ENCODE measurements at regions not wholly inside any gene's neighbourhood (a gene's known extent, or its start where the extent isn't known, plus 50 kb on each side); places are given as distances from the start of the nearest gene placed in this dataset.
"Not testable (repeated sequence)": the region's sequence is repeated elsewhere in the genome, so short reads cannot be mapped to it uniquely, and the experiment has no call there.

DNA sequence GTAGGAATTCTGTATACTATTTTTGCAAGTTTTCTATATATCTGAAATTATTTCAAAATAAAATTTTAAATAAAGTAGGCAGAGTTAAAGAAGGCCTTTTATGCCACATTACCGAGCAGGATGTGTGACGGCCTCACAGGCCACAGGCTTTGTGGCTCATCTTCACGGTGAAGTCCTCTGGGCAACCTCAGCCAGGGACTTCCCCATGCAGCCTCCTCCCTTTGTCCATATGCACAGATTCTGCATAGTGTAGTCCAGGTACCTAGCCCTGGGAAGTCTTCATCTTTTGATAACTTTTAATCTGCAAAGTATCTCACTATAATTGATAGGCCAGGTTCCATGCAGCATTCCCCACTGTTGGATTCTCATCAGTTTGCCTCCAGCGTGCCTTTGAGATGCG, 62.8 kb downstream of the ARHGAP11B start:
- H3K4me3 Mint-ChIP-seq; ATAC-seq (ENCODE audit: low read depth in 2 of 2); H3K27me3 Mint-ChIP-seq; H3K4me1 Mint-ChIP-seq; H3K36me3 Mint-ChIP-seq; H3K9me3 ChIP-seq (ENCODE audit: control insufficient read depth in 2 of 2, low read length in 2 of 2); H3K27ac Mint-ChIP-seq; H3K4me3 ChIP-seq (ENCODE audit: low read depth, low read length); H3K27ac ChIP-seq (ENCODE audit: insufficient read depth, low read length, poor library complexity, severe bottlenecking); H3K9me3 Mint-ChIP-seq; H3K36me3 ChIP-seq (ENCODE audit: control insufficient read depth, insufficient read depth, low read length); DNase-seq; H3K27me3 ChIP-seq (ENCODE audit: control insufficient read depth, insufficient read depth, low read length); H3K4me1 ChIP-seq (ENCODE audit: control insufficient read depth, insufficient read depth, low read length, poor library complexity, severe bottlenecking): not testable (repeated sequence)

DNA sequence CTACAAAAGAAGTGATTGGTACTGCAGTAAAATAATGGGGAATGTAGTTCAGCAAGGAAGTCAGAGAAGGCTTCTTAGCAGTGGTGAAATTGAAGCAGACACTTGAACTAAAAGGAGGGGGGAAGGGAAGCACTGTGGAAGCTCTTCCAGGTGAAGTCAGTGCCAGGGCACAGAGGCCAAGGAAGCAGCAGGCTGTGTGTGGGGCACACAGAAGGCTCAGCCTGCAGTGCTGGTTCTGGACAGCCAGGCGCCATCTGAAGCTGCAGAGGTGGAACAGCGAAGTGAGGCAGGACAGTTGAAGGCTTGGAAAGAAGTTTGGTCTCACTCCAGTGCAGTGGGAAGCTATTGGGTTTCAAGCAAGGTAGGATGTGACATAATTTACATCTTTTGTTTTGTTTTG, 64.2 kb downstream of the ARHGAP11B start:
- H3K4me1 Mint-ChIP-seq; H3K27me3 Mint-ChIP-seq; H3K9me3 Mint-ChIP-seq; H3K27me3 ChIP-seq (ENCODE audit: control insufficient read depth, insufficient read depth, low read length); H3K4me3 ChIP-seq (ENCODE audit: low read depth, low read length); ATAC-seq (ENCODE audit: low read depth in 2 of 2); H3K27ac ChIP-seq (ENCODE audit: insufficient read depth, low read length, poor library complexity, severe bottlenecking); H3K4me3 Mint-ChIP-seq; H3K4me1 ChIP-seq (ENCODE audit: control insufficient read depth, insufficient read depth, low read length, poor library complexity, severe bottlenecking); H3K36me3 ChIP-seq (ENCODE audit: control insufficient read depth, insufficient read depth, low read length); DNase-seq; H3K36me3 Mint-ChIP-seq; H3K27ac Mint-ChIP-seq; H3K9me3 ChIP-seq (ENCODE audit: control insufficient read depth in 2 of 2, low read length in 2 of 2): not testable (repeated sequence)

DNA sequence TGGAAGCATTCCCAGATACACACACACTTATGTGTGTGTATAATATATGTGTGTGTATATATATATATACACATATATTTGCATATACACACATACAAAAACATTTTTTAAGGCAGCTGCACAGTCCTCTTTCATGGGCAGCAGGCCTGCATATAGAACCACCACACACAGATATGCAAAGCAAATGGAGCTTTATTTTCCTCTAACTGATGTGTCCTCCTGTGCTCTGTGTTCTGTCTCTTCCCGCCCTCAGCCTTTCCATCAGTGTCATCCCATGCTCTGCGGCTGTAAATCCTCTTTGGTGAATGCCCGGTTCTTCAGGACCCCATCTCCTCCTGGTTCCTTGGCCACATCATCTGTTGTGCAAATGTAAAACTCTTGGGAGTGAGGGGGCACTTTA, 69.9 kb downstream of the ARHGAP11B start:
- H3K9me3 Mint-ChIP-seq; H3K36me3 ChIP-seq (ENCODE audit: control insufficient read depth, insufficient read depth, low read length); H3K27ac Mint-ChIP-seq; H3K4me1 Mint-ChIP-seq; H3K27ac ChIP-seq (ENCODE audit: insufficient read depth, low read length, poor library complexity, severe bottlenecking); H3K4me3 ChIP-seq (ENCODE audit: low read depth, low read length); H3K27me3 Mint-ChIP-seq; H3K4me1 ChIP-seq (ENCODE audit: control insufficient read depth, insufficient read depth, low read length, poor library complexity, severe bottlenecking); DNase-seq; H3K4me3 Mint-ChIP-seq; ATAC-seq (ENCODE audit: low read depth in 2 of 2); H3K36me3 Mint-ChIP-seq; H3K27me3 ChIP-seq (ENCODE audit: control insufficient read depth, insufficient read depth, low read length); H3K9me3 ChIP-seq (ENCODE audit: control insufficient read depth in 2 of 2, low read length in 2 of 2): not testable (repeated sequence)

DNA sequence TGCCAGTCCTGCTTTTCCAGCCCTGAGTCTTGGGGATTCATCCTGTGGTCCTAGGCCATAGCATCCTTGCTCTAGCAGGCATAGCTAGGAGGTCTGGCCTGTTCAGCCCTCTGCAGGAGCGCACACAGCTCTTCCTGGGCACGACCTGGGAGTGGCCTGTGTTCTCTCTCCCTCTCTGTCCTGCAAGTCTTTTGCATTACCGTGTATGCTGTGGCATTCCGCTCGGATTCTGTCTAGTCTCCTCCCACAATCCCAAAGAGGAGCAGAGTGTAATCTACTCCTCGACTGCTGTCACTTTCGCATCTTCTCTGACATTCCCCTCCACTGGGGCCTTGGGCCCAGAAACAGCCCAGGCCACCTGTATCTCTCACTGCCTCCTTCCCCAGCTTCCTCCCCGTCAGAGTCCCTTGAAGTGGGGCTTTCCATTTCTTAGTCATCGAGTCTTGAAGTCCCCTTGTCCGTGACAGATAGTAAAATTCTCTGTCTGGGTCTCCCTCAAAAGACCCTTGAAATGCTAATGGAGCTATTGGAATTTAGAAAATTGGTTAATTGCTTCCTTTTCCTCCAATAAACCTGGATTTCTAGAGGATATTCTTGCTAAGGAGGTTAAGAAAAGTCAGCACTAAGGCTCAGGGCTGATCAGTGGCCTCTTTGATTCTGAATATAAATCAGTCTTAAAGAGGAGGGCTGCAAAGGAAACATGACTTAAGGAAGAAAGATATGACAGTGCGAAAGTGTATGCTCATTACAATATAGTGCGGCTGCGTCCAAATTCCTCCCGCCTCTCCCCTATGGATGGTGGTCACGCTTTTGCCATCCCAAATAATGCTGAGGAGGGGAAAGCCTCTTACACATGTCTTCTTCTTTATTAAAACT, 70.7 kb downstream of the ARHGAP11B start:
- H3K27me3 ChIP-seq (ENCODE audit: control insufficient read depth, insufficient read depth, low read length); H3K9me3 Mint-ChIP-seq; H3K4me1 Mint-ChIP-seq; H3K9me3 ChIP-seq (ENCODE audit: control insufficient read depth in 2 of 2, low read length in 2 of 2); H3K27me3 Mint-ChIP-seq; H3K4me1 ChIP-seq (ENCODE audit: control insufficient read depth, insufficient read depth, low read length, poor library complexity, severe bottlenecking); H3K36me3 ChIP-seq (ENCODE audit: control insufficient read depth, insufficient read depth, low read length); H3K36me3 Mint-ChIP-seq: not testable (repeated sequence)
- ATAC-seq (ENCODE audit: low read depth in 2 of 2) (peak; percentile 56 to 57), DNase-seq (peak in 1 of 3 donors; percentile 8)
- peak overlapping the region in 1 of 4 donors; percentile 4 for H3K4me3 Mint-ChIP-seq
- Histone ChIP-seq H3K27ac (ENCODE audit: insufficient read depth, low read length, poor library complexity, severe bottlenecking) (peak overlapping the region; percentile 41), H3K4me3 (ENCODE audit: low read depth, low read length) (peak overlapping the region; percentile 53)
- H3K27ac Mint-ChIP-seq, result peak overlapping the region in 2 of 3 donors; percentile 41 to 89

DNA sequence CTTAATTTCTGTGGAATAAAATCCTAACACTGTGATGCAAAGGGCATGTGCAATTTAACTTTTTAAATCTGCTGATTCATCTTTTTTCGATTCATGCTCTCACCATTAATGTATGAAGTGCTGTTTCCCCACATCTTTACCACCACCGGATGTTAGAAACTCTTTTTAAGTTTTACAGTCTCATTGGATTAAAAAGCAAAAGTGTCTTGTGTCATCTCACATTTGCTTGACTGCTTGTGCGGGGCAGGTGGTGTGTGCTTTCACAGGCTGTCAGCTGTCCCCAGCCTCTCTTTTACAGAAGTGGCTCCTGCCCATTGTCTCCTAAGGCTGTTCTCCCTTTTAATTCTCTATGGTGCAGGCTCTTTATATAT, 71.4 kb downstream of the ARHGAP11B start:
- not testable (repeated sequence) for H3K9me3 ChIP-seq (ENCODE audit: control insufficient read depth in 2 of 2, low read length in 2 of 2); H3K4me1 ChIP-seq (ENCODE audit: control insufficient read depth, insufficient read depth, low read length, poor library complexity, severe bottlenecking); H3K27me3 Mint-ChIP-seq; H3K4me3 Mint-ChIP-seq; H3K36me3 Mint-ChIP-seq; H3K9me3 Mint-ChIP-seq; H3K4me1 Mint-ChIP-seq; H3K36me3 ChIP-seq (ENCODE audit: control insufficient read depth, insufficient read depth, low read length); H3K27me3 ChIP-seq (ENCODE audit: control insufficient read depth, insufficient read depth, low read length); H3K27ac Mint-ChIP-seq
- peak; percentile 79 to 80 for ATAC-seq (ENCODE audit: low read depth in 2 of 2)
- peak in 2 of 3 donors; percentile 55 to 56 for DNase-seq
- peak overlapping the region; percentile 53 for H3K4me3 ChIP-seq (ENCODE audit: low read depth, low read length)
- peak overlapping the region; percentile 41 for H3K27ac ChIP-seq (ENCODE audit: insufficient read depth, low read length, poor library complexity, severe bottlenecking)

DNA sequence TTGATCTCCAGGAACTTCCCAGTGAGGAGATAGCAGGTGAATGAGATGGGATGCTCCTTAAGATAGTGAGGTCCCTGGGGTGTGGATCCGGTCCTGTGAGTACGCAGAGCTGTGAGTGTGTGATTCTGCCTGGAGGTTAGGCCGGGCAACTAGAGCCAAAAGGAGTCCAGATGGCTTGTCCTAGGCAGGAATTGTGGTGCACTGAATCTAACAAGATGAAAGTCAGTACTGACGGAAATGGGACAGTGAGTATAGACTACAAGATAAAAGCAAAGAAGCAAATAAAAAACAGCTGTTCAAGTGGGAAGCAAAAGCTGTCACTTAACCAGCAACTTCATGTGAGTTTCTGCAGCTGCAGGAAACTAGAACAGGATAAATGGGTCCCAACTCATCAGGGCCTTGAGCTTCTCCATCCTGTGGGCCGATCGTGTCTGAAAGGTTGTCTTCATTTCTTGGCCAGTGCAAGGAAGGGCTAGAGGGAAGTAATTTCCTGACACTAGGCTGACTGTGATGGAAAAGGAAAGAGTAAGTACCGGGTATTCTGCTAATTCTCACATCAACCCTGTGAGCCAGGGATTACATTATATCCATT, 74.2 kb downstream of the ARHGAP11B start:
- H3K9me3 ChIP-seq (ENCODE audit: control insufficient read depth in 2 of 2, low read length in 2 of 2); H3K4me1 ChIP-seq (ENCODE audit: control insufficient read depth, insufficient read depth, low read length, poor library complexity, severe bottlenecking); DNase-seq; H3K27ac Mint-ChIP-seq; H3K27me3 Mint-ChIP-seq; H3K36me3 Mint-ChIP-seq; H3K4me3 ChIP-seq (ENCODE audit: low read depth, low read length); H3K4me3 Mint-ChIP-seq; H3K9me3 Mint-ChIP-seq; ATAC-seq (ENCODE audit: low read depth in 2 of 2); H3K27ac ChIP-seq (ENCODE audit: insufficient read depth, low read length, poor library complexity, severe bottlenecking); H3K4me1 Mint-ChIP-seq; H3K27me3 ChIP-seq (ENCODE audit: control insufficient read depth, insufficient read depth, low read length); H3K36me3 ChIP-seq (ENCODE audit: control insufficient read depth, insufficient read depth, low read length): not testable (repeated sequence)

DNA sequence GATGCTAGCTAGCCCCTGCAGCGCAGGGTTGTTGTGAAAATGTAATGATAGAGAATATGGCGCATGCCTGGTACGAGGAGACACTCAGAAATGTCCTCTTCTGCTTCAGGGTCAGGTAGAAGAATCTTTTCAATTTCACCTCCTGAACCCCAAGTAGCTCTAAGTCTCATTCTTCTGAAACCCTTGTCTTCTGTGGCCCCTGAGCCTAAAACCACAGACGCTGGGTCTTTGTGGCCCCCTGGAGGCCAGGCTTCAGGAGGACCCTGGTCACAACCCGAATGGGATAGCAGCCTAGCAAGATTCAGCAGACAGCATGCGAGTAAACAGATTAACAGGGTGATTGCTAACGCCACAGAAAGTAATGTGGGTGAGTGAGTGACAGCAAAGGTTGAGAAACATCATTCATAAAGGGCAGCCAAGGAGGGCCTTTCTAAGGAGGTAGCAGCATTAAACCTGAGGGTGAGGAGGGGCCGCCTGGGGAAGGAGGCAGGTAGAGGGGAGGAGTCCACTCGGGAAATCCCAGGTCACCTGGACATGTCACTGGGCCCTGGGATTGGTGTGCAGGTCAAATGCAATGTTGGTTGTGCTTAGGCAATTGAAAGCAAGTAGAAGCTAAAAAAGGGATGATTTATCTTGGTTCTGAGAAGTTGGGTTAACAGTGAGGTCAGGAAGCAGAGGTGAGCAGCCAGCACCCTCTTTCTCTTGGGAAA, 82.2 kb downstream of the ARHGAP11B start:
- ATAC-seq (ENCODE audit: low read depth in 2 of 2); H3K9me3 Mint-ChIP-seq; H3K27me3 Mint-ChIP-seq: not testable (repeated sequence)

DNA sequence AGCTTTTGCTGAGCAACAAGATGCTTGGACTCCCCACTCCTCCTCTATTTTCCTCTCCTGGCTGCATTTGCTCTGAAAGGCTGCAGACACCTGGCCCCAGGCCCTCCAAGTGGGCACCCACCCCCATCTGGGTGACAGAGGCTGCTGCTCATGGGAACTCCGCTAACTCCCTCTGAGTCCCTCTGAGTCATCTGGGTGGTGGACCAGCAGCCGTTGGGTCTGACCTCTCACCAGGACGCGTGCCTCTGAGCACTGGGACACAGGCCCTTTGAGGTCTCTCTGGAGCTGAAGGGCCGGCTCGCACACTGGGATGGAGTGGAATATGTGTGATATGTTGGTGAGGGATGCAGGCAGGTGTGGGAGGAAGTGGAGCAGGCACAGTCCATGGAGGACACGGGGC, 82.9 kb downstream of the ARHGAP11B start:
- H3K9me3 Mint-ChIP-seq; DNase-seq; H3K9me3 ChIP-seq (ENCODE audit: control insufficient read depth in 2 of 2, low read length in 2 of 2); H3K36me3 Mint-ChIP-seq; ATAC-seq (ENCODE audit: low read depth in 2 of 2); H3K27me3 ChIP-seq (ENCODE audit: control insufficient read depth, insufficient read depth, low read length); H3K4me1 Mint-ChIP-seq; H3K27ac Mint-ChIP-seq; H3K4me3 Mint-ChIP-seq; H3K36me3 ChIP-seq (ENCODE audit: control insufficient read depth, insufficient read depth, low read length); H3K27ac ChIP-seq (ENCODE audit: insufficient read depth, low read length, poor library complexity, severe bottlenecking); H3K4me1 ChIP-seq (ENCODE audit: control insufficient read depth, insufficient read depth, low read length, poor library complexity, severe bottlenecking); H3K4me3 ChIP-seq (ENCODE audit: low read depth, low read length); H3K27me3 Mint-ChIP-seq: not testable (repeated sequence)

More for the DNA sequence above, 82.2 kb downstream of the ARHGAP11B start:
- not testable (repeated sequence) for H3K4me1 ChIP-seq (ENCODE audit: control insufficient read depth, insufficient read depth, low read length, poor library complexity, severe bottlenecking); H3K36me3 ChIP-seq (ENCODE audit: control insufficient read depth, insufficient read depth, low read length); H3K4me1 Mint-ChIP-seq; H3K9me3 ChIP-seq (ENCODE audit: control insufficient read depth in 2 of 2, low read length in 2 of 2); DNase-seq; H3K4me3 Mint-ChIP-seq; H3K27ac Mint-ChIP-seq; H3K27ac ChIP-seq (ENCODE audit: insufficient read depth, low read length, poor library complexity, severe bottlenecking); H3K27me3 ChIP-seq (ENCODE audit: control insufficient read depth, insufficient read depth, low read length); H3K4me3 ChIP-seq (ENCODE audit: low read depth, low read length); H3K36me3 Mint-ChIP-seq
